B cell (primary cell): ENCODE measurements at regions not wholly inside any gene's neighbourhood (a gene's known extent, or its start where the extent isn't known, plus 50 kb on each side); places are given as distances from the start of the nearest gene placed in this dataset.

Experiments used
- ATAC-seq: fragments of 200-7000 bp; cut with Tn5 transposase; one replicate; pipeline ENCODE4 v1.10.0; 2021; ENCODE audit warnings: low read depth, mild to moderate bottlenecking, moderate number of reproducible peaks, moderate library complexity
- CTCF ChIA-PET: fragments of 350-600 bp; sonication (Branson Sonifier 250); formaldehyde crosslinking; loops from one replicate; lab custom pipeline; 2021; ENCODE audit warnings: antibody characterized with exemption, inconsistent platforms; lab: Charles Lee
- POLR2A ChIA-PET: fragments of 350-600 bp; sonication (Branson Sonifier 250); formaldehyde crosslinking; loops from one replicate; lab custom pipeline; 2021; ENCODE audit warnings: antibody characterized with exemption; lab: Charles Lee
- DNase-seq: peaks from one replicate; pipeline ENCODE4 v3.0.0; 2013
- H2AFZ ChIP-seq: 2 replicates; pipeline ENCODE4 v1.6.1; 2012; ENCODE audit warnings: mild to moderate bottlenecking, low read depth, low read length; ENCODE audit not compliant: insufficient read depth, poor library complexity, severe bottlenecking
- H3K27ac ChIP-seq, 2 donors: 1 replicate in 1 of 2; 2 replicates in 1 of 2; pipeline ENCODE4 v1.5.1; 2012 to 2013; ENCODE audit warnings: low read length in 2 of 2, mild to moderate bottlenecking in 2 of 2, moderate library complexity in 1 of 2
- H3K27me3 ChIP-seq, 4 experiments: fragments of 200-600 bp in 1 of 4; sonication (generic) in 1 of 4; replicated peaks in 1 of 4; 1 replicate in 2 of 4; 2 replicates in 2 of 4; pipeline versions ENCODE4 v1.6.1 to v1.7.0; 2013 to 2016; ENCODE audit warnings: low read length in 3 of 4, mild to moderate bottlenecking in 2 of 4, mixed read lengths in 1 of 4, moderate library complexity in 1 of 4; ENCODE audit not compliant: insufficient read depth in 4 of 4, control insufficient read depth in 3 of 4; ENCODE audit errors: control extremely low read depth in 1 of 4
- H3K36me3 ChIP-seq, 2 experiments: replicated peaks in 1 of 2; 1 replicate in 1 of 2; 2 replicates in 1 of 2; pipeline versions ENCODE4 v1.6.1 to v1.7.1; 2013; ENCODE audit warnings: low read length in 1 of 2; ENCODE audit not compliant: insufficient read depth in 2 of 2, control insufficient read depth in 1 of 2; ENCODE audit errors: control extremely low read depth in 1 of 2, extremely low read depth in 1 of 2
- H3K4me1 ChIP-seq, 2 donors: fragments of 200-600 bp in 1 of 2; sonication (generic) in 1 of 2; 1 replicate in 1 of 2; 2 replicates in 1 of 2; pipeline versions ENCODE4 v1.5.1 to v1.6.1; 2013 to 2017; ENCODE audit warnings: low read length in 2 of 2; ENCODE audit not compliant: control insufficient read depth in 2 of 2, insufficient read depth in 2 of 2
- H3K4me2 ChIP-seq: replicated peaks from 2 replicates; pipeline ENCODE3; 2012; ENCODE audit warnings: mild to moderate bottlenecking, low read depth, low read length; ENCODE audit not compliant: poor library complexity, severe bottlenecking
- H3K4me3 ChIP-seq, 5 experiments: fragments of 200-600 bp in 1 of 5; sonication (generic) in 1 of 5; 1 replicate in 3 of 5; 2 replicates in 2 of 5; pipeline versions ENCODE4 v1.5.1 to v1.7.0; 2011 to 2016; ENCODE audit warnings: low read length in 4 of 5, mild to moderate bottlenecking in 4 of 5, low read depth in 2 of 5, control low read depth in 1 of 5, moderate library complexity in 1 of 5; ENCODE audit not compliant: insufficient read depth in 1 of 5; ENCODE audit errors: control extremely low read depth in 1 of 5, extremely low read depth in 1 of 5
- H3K79me2 ChIP-seq: fragments of 200-600 bp; sonication (generic); one replicate; pipeline ENCODE4 v1.6.0; 2016; ENCODE audit warnings: low read length; ENCODE audit not compliant: control insufficient read depth, insufficient read depth
- H3K9ac ChIP-seq: fragments of 200-600 bp; sonication (generic); 2 replicates; pipeline ENCODE4 v1.6.1; 2017; ENCODE audit warnings: mild to moderate bottlenecking, low read length, moderate library complexity
- H3K9me3 ChIP-seq, 3 donors: one replicate each; pipeline versions ENCODE4 v1.6.1 to v1.7.1; 2013; ENCODE audit warnings: low read length in 2 of 3; ENCODE audit not compliant: control insufficient read depth in 2 of 3, insufficient read depth in 1 of 3; ENCODE audit errors: control extremely low read depth in 1 of 3
- H4K20me1 ChIP-seq: 2 replicates; pipeline ENCODE4 v1.6.0; 2012; ENCODE audit warnings: mild to moderate bottlenecking, low read length; ENCODE audit not compliant: insufficient read depth, control insufficient read depth, poor library complexity, severe bottlenecking
- H3K27ac Mint-ChIP-seq: one replicate; pipeline ENCODE4 v1.8.0; 2021; ENCODE audit warnings: mixed read lengths
- H3K27me3 Mint-ChIP-seq: one replicate; pipeline ENCODE4 v1.8.0; 2021; ENCODE audit warnings: mixed read lengths
- H3K4me1 Mint-ChIP-seq: one replicate; pipeline ENCODE4 v1.8.0; 2021; ENCODE audit warnings: mixed read lengths
- H3K4me3 Mint-ChIP-seq: one replicate; pipeline ENCODE4 v1.8.0; 2021; ENCODE audit warnings: mixed read lengths
- H3K9me3 Mint-ChIP-seq: one replicate; pipeline ENCODE4 v1.8.0; 2022; ENCODE audit warnings: mixed read lengths; ENCODE audit not compliant: insufficient read depth
- EZH2 ChIP-seq: IDR thresholded peaks from 2 replicates; pipeline ENCODE4 v1.6.1; 2012; ENCODE audit warnings: borderline replicate concordance, low read depth, mild to moderate bottlenecking, moderate library complexity, low read length; ENCODE audit not compliant: insufficient read depth, poor library complexity, severe bottlenecking
- WGBS: methylation state at CpG from one replicate; pipeline ENCODE4 v1.1.5; 2013; ENCODE audit warnings: missing lambda C conversion rate; ENCODE audit not compliant: insufficient coverage; 5-methylcytosine and 5-hydroxymethylcytosine counted together
- intact Hi-C: fragments of 100-400 bp; cut with micrococcal nuclease; formaldehyde crosslinking; loops from one replicate; pipeline ENCODE4 v1.10.0; 2022
- TF ChIP-seq, protein P1 (sequence below): fragments of 200-600 bp; IDR thresholded peaks from one replicate; pipeline ENCODE4 v1.8.0; 2022; ENCODE audit warnings: antibody characterized with exemption, mild to moderate bottlenecking

DNA sequence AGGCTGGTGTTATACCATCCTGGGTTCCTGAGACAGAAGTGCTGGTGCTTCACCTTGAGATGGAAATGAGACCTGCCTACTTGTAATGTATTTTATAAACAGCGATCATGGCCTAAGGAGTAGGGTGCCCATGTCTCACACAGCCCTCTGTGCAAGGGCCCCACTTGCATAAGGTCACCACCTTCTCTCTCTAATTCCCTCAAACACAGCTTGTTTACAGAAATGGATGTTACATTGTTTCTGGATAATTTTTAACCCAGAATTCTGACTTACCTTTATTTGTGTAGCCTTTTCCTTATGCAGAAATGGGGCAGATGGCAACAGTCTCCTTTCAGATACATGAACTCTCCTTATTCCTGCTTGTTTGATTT, 95.1 kb upstream of the UMPS start:
- H3K27me3 Mint-ChIP-seq: no peaks in the 10 kb centered on the region
- H4K20me1 ChIP-seq: no peaks in the 10 kb centered on the region
- intact Hi-C loops: no loop called here
- H3K4me2 ChIP-seq: peak overlapping the region; percentile 37
- DNase-seq: no peak
- ChIA-PET CTCF (interaction anchor here (1.0 kb wide), 1 partner anchor 53 kb away, joined by 3 read pairs; no protein-coding TSS in a partner anchor), POLR2A (no interaction called here)
- ATAC-seq: no peak
- H3K79me2 ChIP-seq: no peaks in the 10 kb centered on the region
- WGBS: no CpG with 5 or more reads among the region's 1 CpG
- H3K9ac ChIP-seq: no peak overlapping the region
- peak overlapping the region; percentile 68 for H3K4me3 Mint-ChIP-seq
- no peaks in the 10 kb centered on the region for H3K36me3 ChIP-seq
- H3K27ac Mint-ChIP-seq: peak overlapping the region; percentile 71
- peaks cover 27 to 34% of the 10 kb centered on the region in 2 donors for H3K4me1 ChIP-seq
- H3K4me1 Mint-ChIP-seq: peaks cover 43% of the 10 kb centered on the region
- H2AFZ ChIP-seq: peak overlapping the region; percentile 53
- peak overlapping the region; percentile 11 to 33 for H3K27ac ChIP-seq
- no peak overlapping the region for H3K4me3 ChIP-seq
- no peak for TF ChIP-seq EZH2
- TF ChIP-seq, protein P1, sequence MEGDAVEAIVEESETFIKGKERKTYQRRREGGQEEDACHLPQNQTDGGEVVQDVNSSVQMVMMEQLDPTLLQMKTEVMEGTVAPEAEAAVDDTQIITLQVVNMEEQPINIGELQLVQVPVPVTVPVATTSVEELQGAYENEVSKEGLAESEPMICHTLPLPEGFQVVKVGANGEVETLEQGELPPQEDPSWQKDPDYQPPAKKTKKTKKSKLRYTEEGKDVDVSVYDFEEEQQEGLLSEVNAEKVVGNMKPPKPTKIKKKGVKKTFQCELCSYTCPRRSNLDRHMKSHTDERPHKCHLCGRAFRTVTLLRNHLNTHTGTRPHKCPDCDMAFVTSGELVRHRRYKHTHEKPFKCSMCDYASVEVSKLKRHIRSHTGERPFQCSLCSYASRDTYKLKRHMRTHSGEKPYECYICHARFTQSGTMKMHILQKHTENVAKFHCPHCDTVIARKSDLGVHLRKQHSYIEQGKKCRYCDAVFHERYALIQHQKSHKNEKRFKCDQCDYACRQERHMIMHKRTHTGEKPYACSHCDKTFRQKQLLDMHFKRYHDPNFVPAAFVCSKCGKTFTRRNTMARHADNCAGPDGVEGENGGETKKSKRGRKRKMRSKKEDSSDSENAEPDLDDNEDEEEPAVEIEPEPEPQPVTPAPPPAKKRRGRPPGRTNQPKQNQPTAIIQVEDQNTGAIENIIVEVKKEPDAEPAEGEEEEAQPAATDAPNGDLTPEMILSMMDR: no peak
- no peaks in the 10 kb centered on the region for H3K9me3 ChIP-seq
- H3K9me3 Mint-ChIP-seq: no peaks in the 10 kb centered on the region
- no peaks in the 10 kb centered on the region for H3K27me3 ChIP-seq

DNA sequence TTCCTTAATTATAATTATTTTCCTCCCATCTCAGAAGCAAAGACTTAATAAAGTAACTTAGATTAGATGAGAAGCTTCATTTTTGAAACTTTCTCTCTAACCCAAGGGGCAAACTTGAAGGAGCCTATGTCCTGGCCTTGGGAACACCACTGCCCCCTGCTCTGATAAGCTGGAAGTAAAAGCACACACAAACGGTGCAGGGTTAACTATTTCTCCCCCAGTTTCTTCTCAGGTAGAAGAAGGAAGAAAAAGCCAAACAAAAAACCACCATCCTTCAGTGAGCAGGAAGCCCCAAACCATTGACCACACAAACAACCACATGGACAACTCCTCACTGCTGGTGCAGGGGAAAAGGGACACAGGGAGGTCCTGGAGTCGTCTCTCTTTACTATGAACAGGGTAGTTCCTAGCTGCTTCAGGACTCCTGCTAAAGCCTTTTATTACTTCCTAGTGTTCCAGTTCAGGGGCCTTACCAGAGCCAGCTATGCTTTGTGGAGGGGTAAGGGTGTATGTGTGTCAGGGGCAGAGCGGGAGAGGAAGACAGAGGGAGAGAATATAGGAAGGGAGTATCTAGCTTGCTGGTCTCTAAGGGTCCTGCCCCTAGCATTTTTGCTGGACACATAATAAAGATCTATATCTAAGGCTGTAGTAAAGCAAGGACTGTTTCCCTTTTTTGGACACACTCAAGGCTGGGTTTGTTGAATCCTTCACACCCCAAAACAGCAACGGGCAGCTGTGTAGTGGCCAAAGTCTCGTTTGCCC, 94.0 kb upstream of the UMPS start:
- peaks cover 52% of the 10 kb centered on the region for H3K4me1 Mint-ChIP-seq
- H3K4me3 ChIP-seq: no peak overlapping the region
- ChIA-PET CTCF (interaction anchor here (1.0 kb wide), 1 partner anchor 52 kb away, joined by 3 read pairs; no protein-coding TSS in a partner anchor), POLR2A (no interaction called here)
- no peak overlapping the region for H2AFZ ChIP-seq
- ATAC-seq (no peak), DNase-seq (no peak)
- H3K9ac ChIP-seq: no peak overlapping the region
- H3K79me2 ChIP-seq: no peaks in the 10 kb centered on the region
- no peak for TF ChIP-seq EZH2
- TF ChIP-seq, protein P1: no peak
- H3K27ac Mint-ChIP-seq: no peak overlapping the region
- intact Hi-C loops: no loop called here
- H3K4me2 ChIP-seq: no peak overlapping the region
- no peak overlapping the region for H3K4me3 Mint-ChIP-seq
- H3K36me3 ChIP-seq: no peaks in the 10 kb centered on the region
- WGBS: 50% methylated on average over 2 of the region's 5 CpGs
- H3K27me3 ChIP-seq: no peaks in the 10 kb centered on the region
- H3K9me3 ChIP-seq: no peaks in the 10 kb centered on the region
- no peaks in the 10 kb centered on the region for H3K9me3 Mint-ChIP-seq
- H3K4me1 ChIP-seq: peaks cover 27 to 40% of the 10 kb centered on the region in 2 donors
- H4K20me1 ChIP-seq: no peaks in the 10 kb centered on the region
- H3K27me3 Mint-ChIP-seq: no peaks in the 10 kb centered on the region
- no peak overlapping the region for H3K27ac ChIP-seq
